ENCODE measurements at regions not wholly inside any gene's neighbourhood (a gene's known extent, or its start where the extent isn't known, plus 50 kb on each side); places are given as distances from the start of the nearest gene placed in this dataset.

DNA sequence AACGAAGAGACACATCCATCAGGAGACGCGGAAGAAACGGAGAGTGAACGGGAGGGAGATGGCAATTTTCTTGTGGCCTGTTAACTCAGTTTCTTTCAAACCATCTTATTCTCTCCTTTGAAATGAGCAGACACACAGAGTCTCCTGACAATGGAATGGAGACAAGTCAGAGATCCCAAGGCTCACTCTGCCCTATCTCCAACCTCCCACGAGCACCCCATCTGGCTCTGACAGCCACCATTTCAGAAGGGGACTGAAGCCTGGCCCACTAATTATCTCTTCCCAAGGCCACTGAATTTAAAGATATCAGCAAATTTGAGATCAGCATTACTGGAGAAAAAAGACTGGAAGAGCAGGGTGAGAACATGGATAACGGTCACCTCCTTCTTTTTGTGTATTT is 215.6 kb downstream of the DHX15 start (continued):
- TF ChIP-seq SUZ12 (IDR thresholded peaks at IDR 0.05; ENCODE audit: low read length), result no peak
- no peak for TF ChIP-seq YY1 (IDR thresholded peaks at IDR 0.05; ENCODE audit: low read depth, low read length)
- no peak for TF ChIP-seq SP1 (IDR thresholded peaks at IDR 0.05; ENCODE audit: low read depth, low read length)
- no peak for TF ChIP-seq RAD21 (IDR thresholded peaks at IDR 0.05 in 1 of 2, conservative IDR thresholded peaks at IDR 0.05 in 1 of 2; ENCODE audit: low read depth in 2 of 2, low read length in 2 of 2)
